CD4-positive, alpha-beta T cell (primary cell): ENCODE measurements at regions not wholly inside any gene's neighbourhood (a gene's known extent, or its start where the extent isn't known, plus 50 kb on each side); places are given as distances from the start of the nearest gene placed in this dataset.

Source experiments
- ATAC-seq: fragments of 200-7000 bp; cut with Tn5 transposase; one replicate; pipeline ENCODE4 v1.10.0; 2022; ENCODE audit warnings: mild to moderate bottlenecking; ENCODE audit not compliant: poor library complexity
- CTCF ChIA-PET: fragments of 350-600 bp; sonication (Branson Sonifier 250); formaldehyde crosslinking; loops from one replicate; lab custom pipeline; 2021; ENCODE audit warnings: antibody characterized with exemption, inconsistent platforms; lab: Charles Lee
- POLR2A ChIA-PET: fragments of 350-600 bp; sonication (Branson Sonifier 250); formaldehyde crosslinking; loops from one replicate; lab custom pipeline; 2021; ENCODE audit warnings: antibody characterized with exemption, inconsistent platforms; lab: Charles Lee
- DNase-seq, 14 experiments: peaks; one replicate each; pipeline ENCODE4 v3.0.0-alpha.2; 2013 to 2020; ENCODE audit warnings: mixed read lengths in 2 of 14
- H3K27ac ChIP-seq, 2 donors: one replicate each; pipeline versions ENCODE4 v1.5.1 to v1.7.0; 2013; ENCODE audit warnings: low read length in 2 of 2, low read depth in 1 of 2, mild to moderate bottlenecking in 1 of 2
- H3K27me3 ChIP-seq, 2 experiments: 1 replicate in 1 of 2; 2 replicates in 1 of 2; pipeline versions ENCODE4 v1.6.1 to v1.7.0; 2013; ENCODE audit warnings: low read length in 2 of 2, control low read depth in 1 of 2, mild to moderate bottlenecking in 1 of 2, moderate library complexity in 1 of 2; ENCODE audit not compliant: insufficient read depth in 2 of 2, control insufficient read depth in 1 of 2
- H3K36me3 ChIP-seq: one replicate; pipeline ENCODE4 v1.6.1; 2013; ENCODE audit warnings: low read length, control low read depth; ENCODE audit not compliant: insufficient read depth
- H3K4me1 ChIP-seq: one replicate; pipeline ENCODE4 v1.6.1; 2013; ENCODE audit warnings: low read length, control low read depth; ENCODE audit not compliant: insufficient read depth
- H3K4me3 ChIP-seq: one replicate; pipeline ENCODE4 v1.5.1; 2013; ENCODE audit warnings: mild to moderate bottlenecking, low read length, moderate library complexity
- H3K9me3 ChIP-seq, 2 experiments: 1 replicate in 1 of 2; 2 replicates in 1 of 2; pipeline versions ENCODE4 v1.6.1 to v1.7.0; 2013; ENCODE audit warnings: low read length in 2 of 2, mild to moderate bottlenecking in 2 of 2, control low read depth in 1 of 2, moderate library complexity in 1 of 2; ENCODE audit not compliant: control insufficient read depth in 1 of 2, insufficient read depth in 1 of 2
- H3K27ac Mint-ChIP-seq: one replicate; pipeline ENCODE4 v1.8.0; 2020; ENCODE audit warnings: mixed read lengths
- H3K27me3 Mint-ChIP-seq: one replicate; pipeline ENCODE4 v1.8.0; 2021; ENCODE audit warnings: mixed read lengths
- H3K36me3 Mint-ChIP-seq: one replicate; pipeline ENCODE4 v1.8.0; 2021; ENCODE audit warnings: low read depth, mixed read lengths
- H3K4me1 Mint-ChIP-seq: one replicate; pipeline ENCODE4 v1.8.0; 2021; ENCODE audit warnings: low read depth, mixed read lengths
- H3K4me3 Mint-ChIP-seq: one replicate; pipeline ENCODE4 v1.8.0; 2020; ENCODE audit warnings: mild to moderate bottlenecking, mixed read lengths
- H3K9me3 Mint-ChIP-seq: one replicate; pipeline ENCODE4 v1.8.0; 2020; ENCODE audit warnings: mixed read lengths
- intact Hi-C, 2 experiments: fragments of 100-400 bp; cut with DNase I in 1 of 2; cut with micrococcal nuclease in 1 of 2; formaldehyde crosslinking; loops; one replicate each; pipeline versions ENCODE4 v1.15.1 to v1.9.0; 2023 to 2025; cut with DNase I, micrococcal nuclease
- TF ChIP-seq, protein P1 (sequence below): fragments of 200-600 bp; IDR thresholded peaks from one replicate; pipeline ENCODE4 v1.8.0; 2022; ENCODE audit warnings: antibody characterized with exemption, mild to moderate bottlenecking

GRCh38 chr11:39221550-39222138 lies 2237.8 kb downstream of the LRRC4C start:
- H3K4me3 ChIP-seq: no peak overlapping the region
- DNase-seq (no peak), ATAC-seq (no peak)
- peaks cover 0 to 14% of the 10 kb centered on the region in 2 experiments for H3K9me3 ChIP-seq
- no peak overlapping the region for H3K27ac Mint-ChIP-seq
- TF ChIP-seq, protein P1, sequence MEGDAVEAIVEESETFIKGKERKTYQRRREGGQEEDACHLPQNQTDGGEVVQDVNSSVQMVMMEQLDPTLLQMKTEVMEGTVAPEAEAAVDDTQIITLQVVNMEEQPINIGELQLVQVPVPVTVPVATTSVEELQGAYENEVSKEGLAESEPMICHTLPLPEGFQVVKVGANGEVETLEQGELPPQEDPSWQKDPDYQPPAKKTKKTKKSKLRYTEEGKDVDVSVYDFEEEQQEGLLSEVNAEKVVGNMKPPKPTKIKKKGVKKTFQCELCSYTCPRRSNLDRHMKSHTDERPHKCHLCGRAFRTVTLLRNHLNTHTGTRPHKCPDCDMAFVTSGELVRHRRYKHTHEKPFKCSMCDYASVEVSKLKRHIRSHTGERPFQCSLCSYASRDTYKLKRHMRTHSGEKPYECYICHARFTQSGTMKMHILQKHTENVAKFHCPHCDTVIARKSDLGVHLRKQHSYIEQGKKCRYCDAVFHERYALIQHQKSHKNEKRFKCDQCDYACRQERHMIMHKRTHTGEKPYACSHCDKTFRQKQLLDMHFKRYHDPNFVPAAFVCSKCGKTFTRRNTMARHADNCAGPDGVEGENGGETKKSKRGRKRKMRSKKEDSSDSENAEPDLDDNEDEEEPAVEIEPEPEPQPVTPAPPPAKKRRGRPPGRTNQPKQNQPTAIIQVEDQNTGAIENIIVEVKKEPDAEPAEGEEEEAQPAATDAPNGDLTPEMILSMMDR: no peak
- POLR2A ChIA-PET: no interaction called here
- H3K9me3 Mint-ChIP-seq: peaks cover 7% of the 10 kb centered on the region
- H3K27ac ChIP-seq: no peak overlapping the region
- CTCF ChIA-PET: no interaction called here
- no peaks in the 10 kb centered on the region for H3K36me3 Mint-ChIP-seq
- no peaks in the 10 kb centered on the region for H3K36me3 ChIP-seq
- H3K27me3 Mint-ChIP-seq: no peaks in the 10 kb centered on the region
- H3K4me1 ChIP-seq: no peaks in the 10 kb centered on the region
- H3K4me1 Mint-ChIP-seq: no peaks in the 10 kb centered on the region
- H3K4me3 Mint-ChIP-seq: no peak overlapping the region
- intact Hi-C loops: no loop called here
- no peaks in the 10 kb centered on the region for H3K27me3 ChIP-seq

GRCh38 chr11:39220501-39221230 lies 2238.8 kb downstream of the LRRC4C start:
- POLR2A ChIA-PET: no interaction called here
- H3K27me3 Mint-ChIP-seq: no peaks in the 10 kb centered on the region
- DNase-seq (no peak), ATAC-seq (no peak)
- no peaks in the 10 kb centered on the region for H3K4me1 Mint-ChIP-seq
- no peak overlapping the region for H3K27ac ChIP-seq
- peaks cover 10% of the 10 kb centered on the region for H3K9me3 Mint-ChIP-seq
- no peak overlapping the region for H3K27ac Mint-ChIP-seq
- H3K36me3 ChIP-seq: no peaks in the 10 kb centered on the region
- no peak overlapping the region for H3K4me3 Mint-ChIP-seq
- intact Hi-C loops: no loop called here
- H3K36me3 Mint-ChIP-seq: no peaks in the 10 kb centered on the region
- no peaks in the 10 kb centered on the region for H3K4me1 ChIP-seq
- H3K9me3 ChIP-seq: peaks cover 0 to 14% of the 10 kb centered on the region in 2 experiments
- H3K4me3 ChIP-seq: no peak overlapping the region
- no peaks in the 10 kb centered on the region for H3K27me3 ChIP-seq
- CTCF ChIA-PET: no interaction called here
- TF ChIP-seq, protein P1: no peak

- POLR2A ChIA-PET: no interaction called here
- Mint-ChIP-seq H3K4me3 (no peak overlapping the region), H3K27ac (no peak overlapping the region), H3K9me3 (peaks cover 10% of the 10 kb centered on the region), H3K4me1 (no peaks in the 10 kb centered on the region), H3K36me3 (no peaks in the 10 kb centered on the region), H3K27me3 (no peaks in the 10 kb centered on the region)
- Histone ChIP-seq H3K27me3 (no peaks in the 10 kb centered on the region), H3K9me3 (peaks cover 0 to 14% of the 10 kb centered on the region in 2 experiments), H3K36me3 (no peaks in the 10 kb centered on the region), H3K4me3 (no peak overlapping the region), H3K27ac (no peak overlapping the region), H3K4me1 (no peaks in the 10 kb centered on the region)
- ATAC-seq: no peak
- intact Hi-C loops: no loop called here
- TF ChIP-seq, protein P1: no peak
- DNase-seq: no peak
- CTCF ChIA-PET: no interaction called here
Measured at GRCh38 chr11:39220069-39220468, 2239.4 kb downstream of the LRRC4C start.
